Trophoblast cell (in vitro differentiated cells and primary cell): ENCODE measurements at regions not wholly inside any gene's neighbourhood (a gene's known extent, or its start where the extent isn't known, plus 50 kb on each side); places are given as distances from the start of the nearest gene placed in this dataset.

Experiments
- DNase-seq, 2 donors: peaks; one replicate each; pipeline ENCODE4 v3.0.0-alpha.2; 2016
- H2AFZ ChIP-seq: 2 replicates; pipeline ENCODE4 v1.6.1; 2013; ENCODE audit warnings: low read length, moderate library complexity, mild to moderate bottlenecking; ENCODE audit not compliant: insufficient read depth, poor library complexity
- H2AK5ac ChIP-seq: 2 replicates; pipeline ENCODE4 v1.6.1; 2013; ENCODE audit warnings: mild to moderate bottlenecking, low read length
- H2BK120ac ChIP-seq: 2 replicates; pipeline ENCODE4 v1.6.1; 2013; ENCODE audit warnings: low read length, mild to moderate bottlenecking, moderate library complexity; ENCODE audit not compliant: insufficient read depth, poor library complexity
- H2BK12ac ChIP-seq: 2 replicates; pipeline ENCODE4 v1.6.1; 2013; ENCODE audit warnings: mild to moderate bottlenecking, low read length, moderate library complexity
- H2BK5ac ChIP-seq: 2 replicates; pipeline ENCODE4 v1.6.1; 2013; ENCODE audit warnings: low read length, low read depth, moderate library complexity, mild to moderate bottlenecking; ENCODE audit not compliant: poor library complexity
- H3K14ac ChIP-seq: 2 replicates; pipeline ENCODE4 v1.6.1; 2013; ENCODE audit warnings: mild to moderate bottlenecking, low read length
- H3K18ac ChIP-seq: 2 replicates; pipeline ENCODE4 v1.6.1; 2013; ENCODE audit warnings: mild to moderate bottlenecking, low read length
- H3K23ac ChIP-seq: 2 replicates; pipeline ENCODE4 v1.6.1; 2013; ENCODE audit warnings: low read length
- H3K27ac ChIP-seq: 2 replicates; pipeline ENCODE4 v1.5.1; 2013; ENCODE audit warnings: low read depth, mild to moderate bottlenecking, inconsistent platforms, low read length, moderate library complexity
- H3K27me3 ChIP-seq: 2 replicates; pipeline ENCODE4 v1.6.1; 2013; ENCODE audit warnings: inconsistent platforms, mild to moderate bottlenecking, low read length, moderate library complexity; ENCODE audit not compliant: insufficient read depth
- H3K36me3 ChIP-seq, 2 experiments: 1 replicate in 1 of 2; 2 replicates in 1 of 2; pipeline ENCODE4 v1.6.1; 2013; ENCODE audit warnings: low read length in 2 of 2, mild to moderate bottlenecking in 2 of 2, moderate library complexity in 1 of 2; ENCODE audit not compliant: insufficient read depth in 2 of 2, control insufficient read depth in 1 of 2
- H3K4ac ChIP-seq: 2 replicates; pipeline ENCODE4 v1.6.1; 2013; ENCODE audit warnings: low read depth, mild to moderate bottlenecking, low read length, moderate library complexity
- H3K4me1 ChIP-seq, 2 experiments: 1 replicate in 1 of 2; 2 replicates in 1 of 2; pipeline ENCODE4 v1.6.1; 2013; ENCODE audit warnings: low read length in 2 of 2, mild to moderate bottlenecking in 2 of 2, moderate library complexity in 1 of 2; ENCODE audit not compliant: insufficient read depth in 2 of 2, control insufficient read depth in 1 of 2
- H3K4me2 ChIP-seq: 2 replicates; pipeline ENCODE4 v1.6.1; 2013; ENCODE audit warnings: inconsistent platforms, mild to moderate bottlenecking, low read length, moderate library complexity
- H3K4me3 ChIP-seq: 2 replicates; pipeline ENCODE4 v1.5.1; 2013; ENCODE audit warnings: mild to moderate bottlenecking, low read depth, low read length, inconsistent platforms
- H3K79me1 ChIP-seq: one replicate; pipeline ENCODE4 v1.6.1; 2013; ENCODE audit warnings: low read length
- H3K79me2 ChIP-seq: 2 replicates; pipeline ENCODE4 v1.6.1; 2013; ENCODE audit warnings: low read length, mild to moderate bottlenecking; ENCODE audit not compliant: control insufficient read depth, insufficient read depth, poor library complexity
- H3K9ac ChIP-seq: 2 replicates; pipeline ENCODE4 v1.6.1; 2013; ENCODE audit warnings: mild to moderate bottlenecking, low read length
- H3K9me3 ChIP-seq: 2 replicates; pipeline ENCODE4 v1.6.1; 2013; ENCODE audit warnings: low read depth, mild to moderate bottlenecking, control low read depth, inconsistent platforms, low read length; ENCODE audit not compliant: insufficient read depth
- H4K12ac ChIP-seq: 2 replicates; pipeline ENCODE4 v1.6.1; 2013; ENCODE audit warnings: low read depth, mild to moderate bottlenecking, low read length, moderate library complexity
- H4K8ac ChIP-seq: 2 replicates; pipeline ENCODE4 v1.6.1; 2013; ENCODE audit warnings: low read depth, mild to moderate bottlenecking, low read length, moderate library complexity
- H4K91ac ChIP-seq: one replicate; pipeline ENCODE4 v1.6.1; 2013; ENCODE audit warnings: low read depth, mild to moderate bottlenecking, low read length, moderate library complexity
- WGBS: extraction: QIAGEN DNeasy Blood & Tissue Kit; methylation state at CpG from one replicate; pipeline ENCODE4 v1.1.7; 2013; ENCODE audit warnings: missing lambda C conversion rate; ENCODE audit not compliant: insufficient read length, insufficient coverage; ENCODE audit errors: extremely low coverage; 5-methylcytosine and 5-hydroxymethylcytosine counted together

GRCh38 chr11:38553148-38553547 is 1955.1 kb upstream of the RAG2 start:
- H3K23ac ChIP-seq, result no peak overlapping the region
- no peaks in the 10 kb centered on the region for H3K4me1 ChIP-seq
- H4K8ac ChIP-seq, result no peak overlapping the region
- no peak overlapping the region for H3K4me3 ChIP-seq
- H2BK5ac ChIP-seq, result no peak overlapping the region
- H2AK5ac ChIP-seq, result no peak overlapping the region
- no CpG with 5 or more reads among the region's 2 CpGs for WGBS
- no peak overlapping the region for H3K27ac ChIP-seq
- no peak overlapping the region for H3K4ac ChIP-seq
- H3K36me3 ChIP-seq, result no peaks in the 10 kb centered on the region
- no peak for DNase-seq
- H3K9ac ChIP-seq, result no peak overlapping the region
- H4K12ac ChIP-seq, result no peak overlapping the region
- no peak overlapping the region for H3K4me2 ChIP-seq
- H2BK12ac ChIP-seq, result no peak overlapping the region
- H3K18ac ChIP-seq, result no peak overlapping the region
- no peaks in the 10 kb centered on the region for H3K27me3 ChIP-seq
- H3K9me3 ChIP-seq, result no peaks in the 10 kb centered on the region
- no peak overlapping the region for H4K91ac ChIP-seq
- no peak overlapping the region for H2BK120ac ChIP-seq
- no peaks in the 10 kb centered on the region for H3K79me1 ChIP-seq
- H3K79me2 ChIP-seq, result no peaks in the 10 kb centered on the region
- no peak overlapping the region for H3K14ac ChIP-seq
- H2AFZ ChIP-seq, result no peak overlapping the region

- Histone ChIP-seq H3K4me1 (no peaks in the 10 kb centered on the region), H3K36me3 (no peaks in the 10 kb centered on the region), H3K18ac (no peak overlapping the region), H3K79me2 (no peaks in the 10 kb centered on the region), H3K27ac (no peak overlapping the region), H4K12ac (no peak overlapping the region), H2AK5ac (no peak overlapping the region), H3K79me1 (no peaks in the 10 kb centered on the region), H2BK12ac (no peak overlapping the region), H3K9ac (no peak overlapping the region), H3K23ac (no peak overlapping the region), H2BK120ac (no peak overlapping the region), H3K9me3 (no peaks in the 10 kb centered on the region), H2BK5ac (no peak overlapping the region), H4K8ac (no peak overlapping the region), H3K14ac (no peak overlapping the region), H3K27me3 (no peaks in the 10 kb centered on the region), H3K4me3 (no peak overlapping the region), H2AFZ (no peak overlapping the region), H3K4ac (no peak overlapping the region), H4K91ac (no peak overlapping the region), H3K4me2 (no peak overlapping the region)
- DNase-seq, result no peak
- no CpG with 5 or more reads among the region's 1 CpG for WGBS
Measured at GRCh38 chr11:38547462-38547861, 1949.4 kb upstream of the RAG2 start.

- Histone ChIP-seq H3K9ac (no peak overlapping the region), H4K91ac (no peak overlapping the region), H3K18ac (no peak overlapping the region), H3K4me2 (no peak overlapping the region), H3K79me2 (no peaks in the 10 kb centered on the region), H3K27me3 (no peaks in the 10 kb centered on the region), H2BK5ac (no peak overlapping the region), H2BK12ac (no peak overlapping the region), H3K79me1 (no peaks in the 10 kb centered on the region), H3K14ac (no peak overlapping the region), H3K4me3 (no peak overlapping the region), H4K8ac (no peak overlapping the region), H3K27ac (no peak overlapping the region), H3K4ac (no peak overlapping the region), H2BK120ac (no peak overlapping the region), H3K4me1 (no peaks in the 10 kb centered on the region), H3K23ac (no peak overlapping the region), H2AFZ (no peak overlapping the region), H4K12ac (no peak overlapping the region), H3K9me3 (no peaks in the 10 kb centered on the region), H2AK5ac (no peak overlapping the region), H3K36me3 (no peaks in the 10 kb centered on the region)
- no peak for DNase-seq
- WGBS, result no CpG with 5 or more reads among the region's 3 CpGs
Measured at GRCh38 chr11:38543986-38544385, 1946.0 kb upstream of the RAG2 start.

GRCh38 chr11:38543311-38543710 is 1945.3 kb upstream of the RAG2 start:
- H3K9ac ChIP-seq, result no peak overlapping the region
- H3K27me3 ChIP-seq, result no peaks in the 10 kb centered on the region
- H3K4me3 ChIP-seq, result no peak overlapping the region
- H2AK5ac ChIP-seq, result no peak overlapping the region
- no peak overlapping the region for H3K18ac ChIP-seq
- H3K4me2 ChIP-seq, result no peak overlapping the region
- no peak overlapping the region for H4K12ac ChIP-seq
- H2BK5ac ChIP-seq, result no peak overlapping the region
- H2BK120ac ChIP-seq, result no peak overlapping the region
- no peak overlapping the region for H3K23ac ChIP-seq
- no CpG with 5 or more reads among the region's 1 CpG for WGBS
- H3K79me1 ChIP-seq, result no peaks in the 10 kb centered on the region
- no peak overlapping the region for H3K27ac ChIP-seq
- H4K8ac ChIP-seq, result no peak overlapping the region
- H3K9me3 ChIP-seq, result no peaks in the 10 kb centered on the region
- H3K4me1 ChIP-seq, result no peaks in the 10 kb centered on the region
- H2AFZ ChIP-seq, result no peak overlapping the region
- H4K91ac ChIP-seq, result no peak overlapping the region
- H3K14ac ChIP-seq, result no peak overlapping the region
- H3K79me2 ChIP-seq, result no peaks in the 10 kb centered on the region
- H3K4ac ChIP-seq, result no peak overlapping the region
- DNase-seq, result no peak
- no peaks in the 10 kb centered on the region for H3K36me3 ChIP-seq
- no peak overlapping the region for H2BK12ac ChIP-seq
